HG03520 (cell line): ENCODE measurements at regions not wholly inside any gene's neighbourhood (a gene's known extent, or its start where the extent isn't known, plus 50 kb on each side); places are given as distances from the start of the nearest gene placed in this dataset.
"Not testable (repeated sequence)": the region's sequence is repeated elsewhere in the genome, so short reads cannot be mapped to it uniquely, and the experiment has no call there.

Source experiments
- ATAC-seq: cut with Tn5 transposase; IDR thresholded peaks from one replicate; pipeline ENCODE4 v1.9.1; 2021; ENCODE audit warnings: mild to moderate bottlenecking, moderate library complexity; ENCODE audit not compliant: unreplicated experiment

DNA sequence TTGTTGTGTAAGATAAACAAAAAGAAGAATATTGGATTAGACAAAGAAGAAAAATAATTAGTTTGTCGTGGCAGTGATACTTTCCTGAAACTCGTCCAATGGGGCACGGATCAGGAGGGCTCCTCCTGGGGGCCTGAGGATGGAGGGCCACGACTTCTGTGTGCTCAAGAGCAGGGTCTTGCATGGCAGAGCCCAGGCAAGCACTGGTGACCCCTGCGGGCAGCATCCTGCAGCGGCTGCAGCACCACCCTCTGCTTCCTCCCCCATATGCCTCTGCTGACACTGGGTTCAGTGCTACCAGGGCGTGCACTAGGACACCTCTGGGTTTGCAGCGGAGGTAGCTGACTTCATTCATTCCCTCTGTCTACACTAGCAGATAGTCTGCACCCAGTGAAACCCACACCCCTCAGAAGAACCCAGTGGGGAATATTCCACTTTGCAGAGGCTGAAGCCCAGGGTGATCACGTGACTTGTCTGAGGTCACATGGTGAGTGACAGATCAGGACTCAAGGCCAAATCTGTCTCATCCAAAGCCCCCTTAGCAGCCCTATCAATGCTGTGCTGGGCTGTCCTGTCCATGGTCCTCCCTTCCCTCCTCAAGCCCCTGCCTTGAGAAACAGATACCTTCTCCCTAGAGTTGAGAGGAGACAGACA, 375.5 kb downstream of the TCERG1L start:
- ATAC-seq = no peak

DNA sequence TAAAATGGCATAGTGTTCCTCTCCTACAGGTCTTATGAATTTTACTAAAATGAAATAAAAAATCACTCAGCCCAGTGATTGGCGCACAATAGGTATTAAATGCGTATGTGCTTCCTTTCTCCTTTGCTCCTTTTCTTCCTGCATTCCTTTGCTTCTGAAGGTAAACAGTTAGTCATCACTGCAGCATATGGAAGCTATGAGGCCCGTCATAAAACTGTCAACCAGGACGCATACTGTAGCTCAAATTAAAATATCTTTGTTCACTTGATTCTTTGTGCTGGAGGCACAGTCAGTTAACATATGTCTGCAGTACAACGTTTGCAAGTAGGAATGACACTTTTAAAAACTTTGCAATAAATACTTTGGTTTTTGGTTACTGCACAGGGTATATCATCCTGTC, 374.7 kb downstream of the TCERG1L start:
- ATAC-seq = no peak

DNA sequence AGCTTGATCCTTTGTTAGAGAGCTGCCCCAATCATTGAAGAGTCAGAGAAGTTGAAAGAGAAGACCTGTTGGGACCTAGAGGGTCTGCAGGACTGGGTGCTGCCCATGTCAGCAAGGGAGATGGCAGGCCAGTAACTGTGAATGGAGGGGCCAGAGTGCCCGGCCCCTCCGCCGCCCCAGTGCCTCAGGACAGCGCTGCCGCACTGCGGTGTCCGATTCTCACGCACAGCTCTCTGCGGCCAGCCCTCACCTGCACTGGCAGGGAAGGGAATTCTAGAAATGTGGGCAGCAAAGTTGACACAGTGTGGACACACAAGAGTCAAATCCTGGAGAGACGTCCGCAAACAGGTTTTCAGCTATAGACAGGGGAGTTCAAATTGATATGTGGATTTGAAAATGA, 373.5 kb downstream of the TCERG1L start:
- ATAC-seq = no peak

DNA sequence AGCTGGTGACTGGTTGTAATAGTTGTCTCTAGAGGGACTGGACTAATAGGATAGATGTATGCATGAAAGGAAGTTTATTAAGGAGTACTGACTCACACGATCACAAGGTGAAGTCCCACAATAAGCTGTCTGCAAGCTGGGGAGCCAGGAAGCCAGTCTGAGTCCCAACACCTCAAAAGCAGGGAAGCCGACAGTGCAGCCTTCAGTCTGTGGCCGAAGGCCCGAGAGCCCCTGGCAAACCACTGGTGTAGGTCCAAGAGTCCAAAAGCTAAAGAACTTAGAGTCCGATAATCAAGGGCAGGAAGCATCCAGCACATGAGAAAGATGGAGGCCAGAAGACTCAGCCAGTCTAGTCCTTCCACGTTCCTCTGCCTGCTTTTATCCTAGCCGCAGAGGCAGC, 372.6 kb downstream of the TCERG1L start:
- ATAC-seq = not testable (repeated sequence)

DNA sequence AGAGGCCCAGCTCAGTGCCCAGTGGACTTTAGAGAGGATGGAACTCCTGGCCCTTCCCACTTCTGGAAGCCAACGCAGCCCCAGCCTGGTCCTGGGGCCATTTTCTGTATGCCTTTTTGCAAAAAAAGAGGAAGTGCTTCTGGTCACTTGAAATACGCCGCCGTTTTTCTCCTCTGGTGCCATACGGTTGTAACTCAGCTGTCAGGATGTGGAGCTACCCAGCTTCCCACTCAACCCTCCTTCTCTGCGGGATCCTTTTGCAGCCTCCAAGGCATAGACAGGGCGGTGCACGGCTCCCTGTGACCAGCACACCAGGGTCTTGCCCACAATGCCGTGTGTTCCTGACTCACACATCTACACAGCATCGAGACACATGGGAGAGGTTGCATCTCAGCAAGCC, 369.6 kb downstream of the TCERG1L start:
- no peak for ATAC-seq

DNA sequence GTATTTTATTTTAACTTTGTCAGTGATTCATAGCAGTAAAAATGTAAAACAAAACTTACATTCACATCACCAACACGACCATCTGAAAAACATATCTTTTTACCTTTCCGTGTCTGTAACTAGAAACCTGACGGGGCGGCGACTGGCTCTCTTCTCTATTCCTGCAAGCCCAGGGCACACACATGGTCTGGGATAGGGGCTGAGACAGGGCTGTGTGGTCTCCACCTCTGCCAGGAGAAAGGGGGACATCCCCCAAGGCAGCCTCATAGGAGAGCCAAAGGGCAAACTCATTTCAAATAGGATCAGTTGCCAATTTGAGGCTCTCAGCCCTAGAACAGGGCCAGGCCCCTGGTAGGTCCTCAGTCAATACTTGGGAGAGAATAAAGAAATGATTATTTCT, 359.4 kb downstream of the TCERG1L start:
- no peak for ATAC-seq

DNA sequence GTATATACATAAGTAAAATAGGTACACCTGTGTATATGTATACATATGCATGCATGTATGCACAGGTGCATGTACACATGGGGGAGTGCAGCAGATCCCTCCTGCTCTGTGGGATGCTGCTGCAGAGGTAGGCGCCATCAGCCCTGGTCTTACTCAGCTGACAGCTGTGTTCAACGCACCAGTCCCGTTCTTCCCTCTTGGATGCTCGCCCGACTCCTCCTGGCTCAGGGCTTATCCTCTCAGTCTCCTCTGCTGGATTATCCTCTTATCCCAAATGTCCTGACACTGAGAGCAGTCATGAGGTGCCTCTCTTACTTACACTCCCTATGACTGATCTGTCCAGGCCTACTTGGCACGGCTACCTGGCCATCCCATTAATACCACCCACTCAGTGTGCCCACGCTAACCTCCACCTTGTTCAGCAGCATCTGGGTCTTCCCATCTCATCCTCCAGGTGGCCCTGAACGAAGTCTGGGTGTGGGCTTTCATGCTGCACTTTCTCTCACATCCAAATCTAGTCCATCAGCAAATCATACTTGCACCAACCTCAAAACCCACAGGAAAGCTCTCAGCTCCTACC, 357.1 kb downstream of the TCERG1L start:
- no peak for ATAC-seq

DNA sequence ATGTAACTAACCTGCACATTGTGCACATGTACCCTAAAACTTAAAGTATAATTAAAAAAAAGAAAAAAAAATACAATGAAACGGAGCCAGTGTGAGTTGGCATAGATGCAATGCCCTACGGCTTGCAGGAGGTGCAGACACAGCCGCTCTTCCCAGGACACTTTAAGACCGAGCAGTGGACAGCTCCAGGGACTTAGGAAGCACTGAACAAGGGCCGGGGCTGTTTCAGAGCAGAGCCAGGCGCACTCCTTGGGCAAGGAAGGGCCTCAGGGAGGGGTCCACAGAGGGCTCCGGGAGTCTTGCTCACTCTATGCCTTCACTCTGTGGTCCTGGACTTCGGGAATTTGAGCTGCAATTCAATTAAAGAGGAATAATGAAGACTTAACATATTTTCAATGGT, 355.3 kb downstream of the TCERG1L start:
- ATAC-seq = no peak

DNA sequence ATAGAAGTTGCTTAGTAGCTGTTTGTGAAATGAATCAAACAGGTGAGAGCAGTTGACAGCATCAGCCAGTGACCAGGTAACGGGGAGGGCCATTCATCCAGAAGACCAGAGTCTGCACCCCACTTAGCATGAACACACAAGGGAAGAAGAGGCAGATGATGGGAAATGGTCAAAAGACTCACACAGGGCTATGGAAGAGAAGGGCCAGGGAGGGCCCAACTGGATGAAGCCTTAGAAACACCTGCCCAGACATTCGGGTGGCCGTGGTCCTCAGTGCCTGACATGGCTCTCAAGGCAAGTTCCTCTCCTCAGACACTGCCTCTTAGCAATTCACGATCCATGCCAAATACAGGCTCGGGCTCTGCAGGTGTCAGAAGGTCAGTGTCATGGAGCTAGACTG, 354.1 kb downstream of the TCERG1L start:
- ATAC-seq = no peak

DNA sequence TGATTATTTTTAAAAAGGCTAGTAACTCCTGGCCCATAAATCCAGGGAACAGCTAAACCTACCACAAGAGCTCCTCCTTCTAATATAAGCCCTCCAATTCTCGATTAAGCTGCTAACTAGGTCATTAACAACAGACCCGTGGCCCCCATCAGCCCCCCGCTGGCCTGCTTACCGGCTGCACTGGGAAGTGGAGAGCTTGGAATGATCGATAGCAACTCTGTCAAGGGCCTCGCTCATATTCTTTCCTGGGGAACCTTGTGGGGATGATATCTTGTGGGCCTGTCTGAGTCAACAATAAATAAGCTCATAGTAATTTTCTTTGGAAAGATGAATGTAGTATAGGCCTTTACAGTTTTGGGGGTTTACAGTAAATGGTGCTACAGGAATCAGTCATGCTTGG, 353.5 kb downstream of the TCERG1L start:
- ATAC-seq = no peak

DNA sequence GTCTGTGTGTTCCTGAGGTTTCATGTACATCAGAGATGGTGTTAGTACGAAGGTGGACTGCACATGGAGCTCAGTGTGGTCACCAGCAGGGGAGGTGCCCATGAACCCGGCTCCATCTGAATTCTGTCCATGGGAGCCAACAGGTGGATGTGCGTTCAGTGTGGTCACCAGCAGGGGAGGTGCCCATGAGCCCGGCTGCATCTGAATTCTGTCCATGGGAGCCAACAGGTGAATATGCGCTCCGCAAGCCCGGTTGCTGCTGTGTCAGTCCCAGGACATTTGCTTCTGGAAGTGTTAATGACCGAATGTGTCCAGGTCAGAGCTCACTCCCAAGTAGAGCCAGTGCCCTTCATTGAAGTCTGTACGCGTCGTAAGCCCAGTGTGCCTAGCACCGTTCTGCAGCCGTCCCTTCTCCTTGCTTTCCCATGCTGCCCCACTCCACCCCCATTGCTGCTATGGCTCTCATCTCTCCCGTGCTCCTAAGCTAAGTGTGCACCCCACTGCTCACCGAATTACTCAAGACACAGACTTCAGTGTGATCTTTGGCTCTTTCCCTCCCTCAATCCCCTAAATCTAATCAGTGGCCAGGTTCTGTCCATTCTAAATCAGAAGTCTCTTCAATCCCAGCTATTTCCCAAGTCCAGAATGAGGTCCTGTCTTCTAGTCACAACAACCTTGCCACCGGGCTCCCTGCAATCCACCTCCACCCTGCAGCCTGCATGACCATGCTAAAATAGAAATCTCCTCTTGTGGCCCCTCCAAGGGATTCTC, 352.4 kb downstream of the TCERG1L start:
- ATAC-seq = no peak

DNA sequence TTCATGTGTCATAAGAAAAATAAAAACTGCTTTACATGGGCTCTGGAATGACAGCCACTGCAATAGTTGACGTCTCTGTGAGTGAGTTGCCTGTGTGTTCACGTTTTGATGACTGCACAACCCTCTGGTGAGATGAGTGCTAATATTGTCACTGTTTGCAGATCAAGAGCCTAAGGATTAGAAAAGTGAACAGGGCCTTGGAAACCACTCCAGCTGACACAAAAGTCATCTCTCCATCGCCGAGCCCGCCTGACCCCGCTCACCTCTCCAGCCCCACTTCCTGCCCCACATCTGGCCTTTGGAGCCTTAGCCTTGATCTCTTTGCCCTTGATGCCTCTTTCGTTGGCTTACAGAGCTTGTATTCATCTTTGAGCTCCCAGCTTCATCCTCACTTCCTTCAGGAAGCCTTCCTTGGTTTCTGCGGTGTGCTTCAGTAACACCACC, 351.7 kb downstream of the TCERG1L start:
- ATAC-seq = no peak

DNA sequence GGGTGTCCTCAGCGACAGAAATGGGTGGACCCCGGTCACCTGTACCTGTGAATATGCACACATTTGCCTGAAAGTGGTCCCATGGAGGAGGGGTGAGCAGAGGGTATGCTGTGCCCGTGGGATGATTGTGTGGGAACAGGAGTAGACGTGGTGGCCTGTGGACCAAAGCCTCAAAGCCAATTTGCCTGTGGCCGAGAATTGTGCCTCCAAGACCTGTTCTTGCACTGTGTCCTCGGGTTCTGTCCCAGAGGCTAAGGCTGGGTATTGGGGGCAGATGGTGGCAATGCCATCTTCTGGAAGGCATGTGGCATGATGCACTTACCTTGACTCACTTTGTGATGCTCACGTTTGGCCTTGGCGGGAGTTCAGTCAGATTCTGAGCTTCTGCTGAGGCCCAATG, 351.0 kb downstream of the TCERG1L start:
- no peak for ATAC-seq

DNA sequence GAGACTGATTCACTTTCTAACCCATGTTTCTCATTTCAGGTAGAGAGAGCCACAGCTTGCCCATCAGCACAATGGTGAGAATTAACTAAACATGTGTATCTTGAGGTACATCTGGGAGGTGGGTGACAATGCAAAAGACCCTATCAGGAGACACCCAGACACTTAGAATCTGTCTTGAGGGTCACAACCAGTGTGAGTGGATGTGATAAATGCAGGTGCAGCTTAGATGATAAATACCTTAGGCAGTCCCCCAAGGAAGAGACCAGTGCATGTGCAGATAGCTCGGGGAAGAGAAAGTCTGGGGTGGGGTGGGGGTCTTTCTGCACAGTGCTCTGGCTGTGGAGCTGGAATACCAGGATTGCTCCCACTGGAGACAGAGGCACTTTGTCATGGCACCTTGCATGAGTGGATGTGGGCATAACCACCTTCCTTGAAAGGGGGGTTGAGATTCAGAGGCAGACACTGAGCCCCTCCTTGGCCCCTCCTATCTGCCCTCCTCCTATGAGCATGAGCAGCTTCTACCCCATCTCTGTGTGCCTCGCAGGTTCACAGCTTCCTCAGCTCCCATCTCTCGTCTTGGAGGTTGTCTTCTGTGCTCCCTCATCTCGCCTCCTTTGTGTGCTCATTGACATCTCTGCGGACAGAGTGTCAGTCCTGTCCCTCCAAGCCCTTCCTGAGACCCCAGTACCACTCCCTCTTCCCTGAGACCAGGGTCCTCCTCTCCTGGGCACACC, 349.8 kb downstream of the TCERG1L start:
- no peak for ATAC-seq

DNA sequence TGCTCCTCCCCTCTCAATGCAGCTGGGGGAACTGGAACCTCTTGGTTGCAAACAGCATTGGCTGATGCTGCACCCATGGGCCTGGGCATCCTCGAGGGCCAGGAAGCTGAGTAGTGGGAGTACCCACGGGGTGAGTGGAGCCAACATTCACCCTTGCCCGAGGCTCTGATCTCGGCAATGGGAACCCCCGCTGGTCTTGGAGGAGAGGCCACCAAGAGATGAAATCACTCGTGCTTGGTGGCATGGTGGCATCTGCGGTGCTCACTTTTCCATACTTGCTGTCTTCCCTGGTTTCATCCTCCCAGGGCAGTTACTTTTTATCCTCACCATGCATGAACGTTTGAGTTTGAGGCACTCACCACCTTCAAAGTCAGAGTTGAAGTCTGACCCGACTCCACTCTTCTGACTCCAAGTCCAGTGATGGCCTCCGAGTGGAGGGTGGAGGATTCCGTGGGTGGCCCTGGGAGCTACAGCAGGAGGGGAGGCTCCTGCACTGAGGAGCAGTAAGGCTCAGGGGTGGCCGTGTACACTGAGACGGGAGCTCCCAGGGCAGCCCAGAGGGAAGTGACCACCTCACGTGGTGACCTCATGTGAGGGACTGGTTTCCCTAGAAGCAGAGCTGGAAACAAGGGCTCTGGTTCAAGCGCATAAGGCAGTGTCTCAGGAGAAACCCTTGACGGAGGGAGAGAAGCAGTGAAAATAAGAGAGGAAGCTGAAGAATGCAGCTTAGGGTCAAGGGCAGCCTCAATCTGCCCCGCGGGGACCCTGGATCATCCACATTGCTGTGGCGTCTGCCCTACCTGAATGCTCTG, 349.1 kb downstream of the TCERG1L start:
- no peak for ATAC-seq

DNA sequence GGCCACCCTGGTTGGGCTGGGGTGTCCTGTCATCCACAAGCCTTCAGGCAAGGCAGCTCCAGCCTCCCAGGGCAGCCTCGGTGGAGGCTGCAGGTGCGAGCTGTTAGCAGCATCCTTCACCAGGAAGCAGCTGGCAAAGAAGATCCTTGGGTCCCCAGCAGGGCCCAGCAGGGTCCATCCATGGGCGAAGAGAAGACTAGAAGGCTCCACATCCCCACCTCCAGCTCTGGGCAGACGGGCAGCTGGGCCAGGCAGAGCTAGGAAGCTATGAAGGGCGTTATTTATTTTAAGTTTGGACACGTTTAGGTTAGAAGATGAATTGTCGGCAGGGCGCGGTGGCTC, 348.5 kb downstream of the TCERG1L start:
- no peak for ATAC-seq

DNA sequence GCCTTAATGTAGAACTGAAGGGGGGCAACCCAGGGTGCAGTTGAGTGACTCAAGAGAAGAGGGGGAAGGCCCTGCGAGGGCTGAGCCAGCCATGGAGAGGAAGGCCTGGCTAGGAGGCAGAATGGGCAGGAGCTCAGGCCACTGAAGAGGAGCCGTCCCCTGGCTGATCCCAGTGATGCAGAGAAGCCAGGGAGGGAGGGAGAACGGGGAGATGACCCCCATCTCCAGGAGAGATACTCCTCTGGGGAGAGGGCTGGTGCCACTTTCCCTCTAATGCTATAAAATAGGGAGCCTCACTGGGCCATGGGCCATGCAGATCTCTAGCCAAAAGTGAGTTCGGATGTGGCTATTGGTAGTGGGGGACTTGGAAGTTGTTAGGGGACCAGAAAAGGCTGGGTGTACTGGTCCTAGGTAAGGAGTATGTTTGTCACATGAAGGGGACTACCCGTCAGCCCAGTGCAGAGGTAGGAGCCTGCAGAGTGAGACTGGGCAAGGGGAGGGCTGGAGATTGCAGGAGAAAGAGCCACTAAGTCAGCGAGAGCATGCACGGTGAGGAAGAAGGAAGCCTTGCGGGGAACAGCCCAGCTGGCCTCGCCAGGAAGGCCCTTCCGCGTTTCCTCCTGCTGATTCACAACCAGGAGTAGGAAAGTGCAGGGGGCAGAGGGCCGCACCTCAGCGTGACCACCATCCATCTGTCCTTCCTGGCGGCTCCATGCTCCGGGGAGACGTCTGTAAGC, 347.6 kb downstream of the TCERG1L start:
- no peak for ATAC-seq

DNA sequence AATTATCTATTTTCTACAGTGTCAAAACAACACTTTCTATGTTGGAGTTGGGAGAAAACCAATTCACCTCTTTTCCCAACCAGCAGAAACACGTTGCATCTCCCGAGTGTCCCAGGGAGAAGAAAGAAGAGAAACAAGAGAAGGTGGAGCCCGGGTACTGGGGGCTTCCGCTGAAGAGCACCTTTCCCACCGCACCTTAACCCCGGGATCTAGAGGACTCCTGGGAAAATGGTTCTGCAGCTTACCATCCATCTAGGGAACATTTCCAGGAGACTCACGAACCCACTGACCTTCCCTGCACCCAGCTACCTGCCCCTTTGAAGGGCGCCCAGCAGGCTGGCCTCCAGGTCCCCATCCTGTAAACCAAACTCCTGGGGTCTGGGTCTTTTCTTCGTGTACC, 346.8 kb downstream of the TCERG1L start:
- ATAC-seq = no peak

DNA sequence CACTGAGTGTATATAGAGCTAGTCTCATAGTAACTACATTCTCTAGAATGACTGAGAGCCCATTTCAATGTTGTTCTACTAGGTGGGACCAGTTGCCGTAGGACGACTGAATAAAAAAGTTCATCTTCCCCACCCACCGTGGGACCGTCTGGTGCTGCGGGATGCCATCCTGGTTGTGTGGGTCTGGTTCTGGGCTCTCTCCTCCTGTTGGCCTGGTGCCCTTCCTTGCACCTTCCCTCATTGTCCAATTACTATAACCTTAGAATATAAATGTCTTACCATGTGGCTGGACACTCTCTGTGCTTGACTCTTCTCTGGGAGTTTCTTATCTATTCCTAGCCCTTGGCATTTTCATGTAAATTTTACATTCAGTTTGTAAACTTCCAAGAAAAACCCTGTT, 344.4 kb downstream of the TCERG1L start:
- ATAC-seq = no peak

DNA sequence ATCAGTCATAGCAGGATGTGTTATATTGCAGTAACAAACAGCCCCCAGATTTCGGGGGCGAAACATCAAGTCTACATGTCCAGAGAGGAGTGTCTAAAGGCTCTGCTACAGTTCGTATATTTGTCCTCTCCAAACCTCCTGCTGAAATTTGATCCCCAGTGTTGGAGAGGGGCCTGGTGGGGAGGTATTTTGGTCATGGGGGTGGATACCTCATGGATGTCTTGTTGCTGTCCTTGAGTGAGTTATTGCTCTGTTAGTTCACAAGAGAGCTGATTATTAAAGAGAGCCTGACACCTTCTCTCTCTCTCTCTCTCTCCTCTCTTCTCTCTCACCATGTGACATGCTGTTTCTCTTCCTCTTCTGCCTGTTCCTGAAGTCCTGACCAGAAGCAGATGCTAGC, 343.7 kb downstream of the TCERG1L start:
- no peak for ATAC-seq
